ENCODE measurements at regions not wholly inside any gene's neighbourhood (a gene's known extent, or its start where the extent isn't known, plus 50 kb on each side); places are given as distances from the start of the nearest gene placed in this dataset.

DNA sequence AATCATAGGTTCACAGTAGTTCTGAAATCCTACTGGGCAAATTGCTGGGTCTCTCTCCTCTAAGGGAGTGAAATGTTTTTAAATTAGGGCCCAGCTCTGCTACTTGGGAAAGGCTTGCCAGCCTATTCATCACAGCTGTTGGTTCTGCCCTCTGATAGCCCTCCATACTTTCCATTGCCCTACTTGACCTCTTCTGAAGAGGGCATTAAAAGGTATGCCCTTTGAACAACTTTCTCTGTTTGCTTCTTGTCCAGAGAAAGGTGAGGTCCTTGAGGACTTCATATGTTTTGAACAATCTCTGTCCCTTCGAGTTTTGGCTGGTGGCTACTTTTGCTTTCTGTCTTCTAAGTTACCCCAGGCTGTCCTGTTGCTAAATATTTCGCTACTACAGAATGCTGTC, 62.3 kb upstream of the JAK2 start:
- TF ChIP-seq, protein P1, sequence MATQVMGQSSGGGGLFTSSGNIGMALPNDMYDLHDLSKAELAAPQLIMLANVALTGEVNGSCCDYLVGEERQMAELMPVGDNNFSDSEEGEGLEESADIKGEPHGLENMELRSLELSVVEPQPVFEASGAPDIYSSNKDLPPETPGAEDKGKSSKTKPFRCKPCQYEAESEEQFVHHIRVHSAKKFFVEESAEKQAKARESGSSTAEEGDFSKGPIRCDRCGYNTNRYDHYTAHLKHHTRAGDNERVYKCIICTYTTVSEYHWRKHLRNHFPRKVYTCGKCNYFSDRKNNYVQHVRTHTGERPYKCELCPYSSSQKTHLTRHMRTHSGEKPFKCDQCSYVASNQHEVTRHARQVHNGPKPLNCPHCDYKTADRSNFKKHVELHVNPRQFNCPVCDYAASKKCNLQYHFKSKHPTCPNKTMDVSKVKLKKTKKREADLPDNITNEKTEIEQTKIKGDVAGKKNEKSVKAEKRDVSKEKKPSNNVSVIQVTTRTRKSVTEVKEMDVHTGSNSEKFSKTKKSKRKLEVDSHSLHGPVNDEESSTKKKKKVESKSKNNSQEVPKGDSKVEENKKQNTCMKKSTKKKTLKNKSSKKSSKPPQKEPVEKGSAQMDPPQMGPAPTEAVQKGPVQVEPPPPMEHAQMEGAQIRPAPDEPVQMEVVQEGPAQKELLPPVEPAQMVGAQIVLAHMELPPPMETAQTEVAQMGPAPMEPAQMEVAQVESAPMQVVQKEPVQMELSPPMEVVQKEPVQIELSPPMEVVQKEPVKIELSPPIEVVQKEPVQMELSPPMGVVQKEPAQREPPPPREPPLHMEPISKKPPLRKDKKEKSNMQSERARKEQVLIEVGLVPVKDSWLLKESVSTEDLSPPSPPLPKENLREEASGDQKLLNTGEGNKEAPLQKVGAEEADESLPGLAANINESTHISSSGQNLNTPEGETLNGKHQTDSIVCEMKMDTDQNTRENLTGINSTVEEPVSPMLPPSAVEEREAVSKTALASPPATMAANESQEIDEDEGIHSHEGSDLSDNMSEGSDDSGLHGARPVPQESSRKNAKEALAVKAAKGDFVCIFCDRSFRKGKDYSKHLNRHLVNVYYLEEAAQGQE (IDR thresholded peaks at IDR 0.05; ENCODE audit: insufficient read depth in 1 of 2, low read depth in 2 of 2, low read length in 1 of 2): no peak
- TF ChIP-seq, protein P2, sequence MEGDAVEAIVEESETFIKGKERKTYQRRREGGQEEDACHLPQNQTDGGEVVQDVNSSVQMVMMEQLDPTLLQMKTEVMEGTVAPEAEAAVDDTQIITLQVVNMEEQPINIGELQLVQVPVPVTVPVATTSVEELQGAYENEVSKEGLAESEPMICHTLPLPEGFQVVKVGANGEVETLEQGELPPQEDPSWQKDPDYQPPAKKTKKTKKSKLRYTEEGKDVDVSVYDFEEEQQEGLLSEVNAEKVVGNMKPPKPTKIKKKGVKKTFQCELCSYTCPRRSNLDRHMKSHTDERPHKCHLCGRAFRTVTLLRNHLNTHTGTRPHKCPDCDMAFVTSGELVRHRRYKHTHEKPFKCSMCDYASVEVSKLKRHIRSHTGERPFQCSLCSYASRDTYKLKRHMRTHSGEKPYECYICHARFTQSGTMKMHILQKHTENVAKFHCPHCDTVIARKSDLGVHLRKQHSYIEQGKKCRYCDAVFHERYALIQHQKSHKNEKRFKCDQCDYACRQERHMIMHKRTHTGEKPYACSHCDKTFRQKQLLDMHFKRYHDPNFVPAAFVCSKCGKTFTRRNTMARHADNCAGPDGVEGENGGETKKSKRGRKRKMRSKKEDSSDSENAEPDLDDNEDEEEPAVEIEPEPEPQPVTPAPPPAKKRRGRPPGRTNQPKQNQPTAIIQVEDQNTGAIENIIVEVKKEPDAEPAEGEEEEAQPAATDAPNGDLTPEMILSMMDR (IDR thresholded peaks at IDR 0.05): no peak
- TF ChIP-seq TCF7L2 (IDR thresholded peaks at IDR 0.05; ENCODE audit: low read depth, low read length) (no peak), SIN3A (IDR thresholded peaks at IDR 0.05; ENCODE audit: borderline replicate concordance, insufficient read depth, low read depth, low read length) (no peak), POLR2AphosphoS5 (IDR thresholded peaks at IDR 0.05; ENCODE audit: low read depth, low read length) (no peak)
- DNase-seq (ENCODE audit: low read depth, low spot score) (no peak), ATAC-seq (no peak)
- in situ Hi-C loops (cut with HindIII; ENCODE audit: low pct_unique_long_range_greater_than_20kb, low sequenced_read_pairs) (no loop called here), intact Hi-C loops (cut with micrococcal nuclease; ENCODE audit: unreplicated experiment) (no loop called here)
- no peaks in the 10 kb centered on the region for H3K9me3 ChIP-seq (ENCODE audit: control insufficient read depth, insufficient read depth, low read depth, low read length)
- BruUV-seq (replicated peaks): no TSS peak
- CTCF ChIA-PET: no interaction called here
- POLR2A ChIA-PET: no interaction called here
- no peaks in the 10 kb centered on the region for H3K27me3 ChIP-seq (ENCODE audit: control insufficient read depth, insufficient read depth, low read length)
- H3K27ac ChIP-seq (ENCODE audit: low read length): no peak overlapping the region
- H3K4me1 ChIP-seq (ENCODE audit: control insufficient read depth, insufficient read depth, low read length): no peaks in the 10 kb centered on the region
- no peak overlapping the region for H3K4me3 ChIP-seq (ENCODE audit: low read depth in 2 of 2, low read length in 2 of 2)
- H3K36me3 ChIP-seq (ENCODE audit: control insufficient read depth, insufficient read depth, low read length): no peaks in the 10 kb centered on the region

DNA sequence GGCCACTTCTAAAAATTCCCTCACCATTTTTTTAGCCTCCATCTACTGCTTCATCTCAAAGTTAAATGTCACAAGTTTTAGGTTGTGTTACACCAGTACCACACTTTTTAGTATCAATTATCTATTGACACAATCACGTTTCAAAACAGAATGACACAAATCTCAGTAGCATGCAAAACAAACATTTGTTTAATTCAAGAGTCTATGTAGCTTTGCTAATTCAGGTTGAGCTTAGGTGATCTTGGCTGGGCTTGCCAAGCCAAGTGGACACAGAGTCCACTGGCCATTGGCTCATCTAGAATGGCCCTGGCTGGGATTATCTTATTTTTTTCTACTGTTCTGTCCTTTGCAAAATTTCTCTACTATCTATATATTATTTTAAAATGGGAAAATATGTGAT, 61.9 kb upstream of the JAK2 start:
- Histone ChIP-seq H3K9me3 (ENCODE audit: control insufficient read depth, insufficient read depth, low read depth, low read length) (no peaks in the 10 kb centered on the region), H3K4me1 (ENCODE audit: control insufficient read depth, insufficient read depth, low read length) (no peaks in the 10 kb centered on the region), H3K27me3 (ENCODE audit: control insufficient read depth, insufficient read depth, low read length) (no peaks in the 10 kb centered on the region), H3K4me3 (ENCODE audit: low read depth in 2 of 2, low read length in 2 of 2) (no peak overlapping the region), H3K36me3 (ENCODE audit: control insufficient read depth, insufficient read depth, low read length) (no peaks in the 10 kb centered on the region), H3K27ac (ENCODE audit: low read length) (no peak overlapping the region)
- TF ChIP-seq, protein P1 (IDR thresholded peaks at IDR 0.05; ENCODE audit: insufficient read depth in 1 of 2, low read depth in 2 of 2, low read length in 1 of 2): no peak
- TF ChIP-seq POLR2AphosphoS5 (IDR thresholded peaks at IDR 0.05; ENCODE audit: low read depth, low read length): no peak
- TF ChIP-seq TCF7L2 (IDR thresholded peaks at IDR 0.05; ENCODE audit: low read depth, low read length): no peak
- no peak for TF ChIP-seq SIN3A (IDR thresholded peaks at IDR 0.05; ENCODE audit: borderline replicate concordance, insufficient read depth, low read depth, low read length)
- TF ChIP-seq, protein P2 (IDR thresholded peaks at IDR 0.05): no peak
- BruUV-seq (replicated peaks): no TSS peak
- ATAC-seq: no peak
- POLR2A ChIA-PET: no interaction called here
- intact Hi-C loops (cut with micrococcal nuclease; ENCODE audit: unreplicated experiment): no loop called here
- DNase-seq (ENCODE audit: low read depth, low spot score): no peak
- CTCF ChIA-PET: no interaction called here
- in situ Hi-C loops (cut with HindIII; ENCODE audit: low pct_unique_long_range_greater_than_20kb, low sequenced_read_pairs): no loop called here

Data from Panc1 (cell line).